ENCODE measurements at regions not wholly inside any gene's neighbourhood (a gene's known extent, or its start where the extent isn't known, plus 50 kb on each side); places are given as distances from the start of the nearest gene placed in this dataset.

GRCh38 chr11:26109658-26110368 is 222.1 kb upstream of the ANO3 start:
- DNase-seq (ENCODE audit: extremely low spot score, unreplicated experiment): no peak
- Mint-ChIP-seq H3K27ac (no peak overlapping the region), H3K4me3 (no peak overlapping the region), H3K36me3 (no peaks in the 10 kb centered on the region), H3K9me3 (peaks cover 11% of the 10 kb centered on the region), H3K27me3 (no peaks in the 10 kb centered on the region), H3K4me1 (ENCODE audit: unreplicated experiment) (peaks cover 6% of the 10 kb centered on the region)
- TF ChIP-seq CTCF (conservative IDR thresholded peaks at IDR 0.05): no peak

GRCh38 chr11:26112264-26112663 is 219.7 kb upstream of the ANO3 start:
- no peak for DNase-seq (ENCODE audit: extremely low spot score, unreplicated experiment)
- Mint-ChIP-seq H3K27ac (no peak overlapping the region), H3K36me3 (no peaks in the 10 kb centered on the region), H3K4me3 (no peak overlapping the region), H3K27me3 (no peaks in the 10 kb centered on the region), H3K4me1 (ENCODE audit: unreplicated experiment) (peaks cover 6% of the 10 kb centered on the region), H3K9me3 (peaks cover 11% of the 10 kb centered on the region)
- no peak for TF ChIP-seq CTCF (conservative IDR thresholded peaks at IDR 0.05)

GRCh38 chr11:26121466-26121865 is 210.5 kb upstream of the ANO3 start:
- Mint-ChIP-seq H3K27ac (no peak overlapping the region), H3K27me3 (no peaks in the 10 kb centered on the region), H3K4me3 (no peak overlapping the region), H3K4me1 (ENCODE audit: unreplicated experiment) (no peaks in the 10 kb centered on the region), H3K36me3 (no peaks in the 10 kb centered on the region), H3K9me3 (no peaks in the 10 kb centered on the region)
- TF ChIP-seq CTCF (conservative IDR thresholded peaks at IDR 0.05): no peak
- no peak for DNase-seq (ENCODE audit: extremely low spot score, unreplicated experiment)

DNA sequence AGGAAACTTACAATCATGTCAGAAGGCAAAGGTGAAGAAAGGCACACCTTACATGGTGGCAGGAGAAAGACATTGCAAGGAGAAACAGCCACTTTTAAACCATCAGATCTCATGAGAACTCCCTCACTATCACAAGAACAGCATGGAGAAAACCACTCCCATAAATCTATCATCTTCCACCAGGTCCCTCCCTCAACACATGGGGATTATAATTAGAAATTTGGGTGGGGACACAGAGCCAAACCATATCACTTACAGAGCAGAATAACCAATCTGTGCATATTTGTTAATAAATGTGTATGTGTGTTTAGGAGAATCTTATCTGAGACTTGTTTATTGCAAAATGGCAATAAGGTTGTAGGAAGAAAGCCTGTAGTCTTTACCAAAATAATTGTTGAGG is 205.2 kb upstream of the ANO3 start:
- Mint-ChIP-seq H3K9me3 (peaks cover 4% of the 10 kb centered on the region), H3K4me3 (no peak overlapping the region), H3K36me3 (no peaks in the 10 kb centered on the region), H3K27ac (no peak overlapping the region), H3K27me3 (no peaks in the 10 kb centered on the region), H3K4me1 (ENCODE audit: unreplicated experiment) (no peaks in the 10 kb centered on the region)
- TF ChIP-seq CTCF (conservative IDR thresholded peaks at IDR 0.05): no peak
- DNase-seq (ENCODE audit: extremely low spot score, unreplicated experiment): no peak

DNA sequence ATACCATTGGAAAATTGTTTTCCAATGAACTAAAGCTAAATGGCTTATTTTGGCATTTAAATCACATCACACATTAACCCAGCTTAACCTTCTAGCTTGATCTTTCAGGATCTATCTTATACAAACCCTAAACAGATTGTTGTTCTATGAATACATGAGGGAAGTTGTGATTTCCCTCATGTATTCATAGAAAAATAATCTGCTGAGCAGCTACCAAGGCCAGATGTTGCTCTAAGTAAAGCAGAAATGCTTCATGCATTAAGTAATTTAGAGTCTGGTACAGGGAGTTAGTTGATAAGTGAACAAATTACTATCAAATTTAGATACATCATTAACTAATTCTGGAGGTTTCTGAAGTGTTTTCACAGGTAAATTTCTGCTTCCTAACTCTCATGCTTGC is 204.6 kb upstream of the ANO3 start:
- TF ChIP-seq CTCF (conservative IDR thresholded peaks at IDR 0.05): no peak
- no peaks in the 10 kb centered on the region for H3K4me1 Mint-ChIP-seq (ENCODE audit: unreplicated experiment)
- no peak for DNase-seq (ENCODE audit: extremely low spot score, unreplicated experiment)

More for the DNA sequence above, 204.6 kb upstream of the ANO3 start:
- Mint-ChIP-seq H3K9me3 (peaks cover 4% of the 10 kb centered on the region), H3K4me3 (no peak overlapping the region), H3K36me3 (no peaks in the 10 kb centered on the region), H3K27ac (no peak overlapping the region), H3K27me3 (no peaks in the 10 kb centered on the region)

Data from type B pancreatic cell (in vitro differentiated cells).